Spinal cord (tissue), 9 donors: ENCODE measurements at regions not wholly inside any gene's neighbourhood (a gene's known extent, or its start where the extent isn't known, plus 50 kb on each side); places are given as distances from the start of the nearest gene placed in this dataset.

Experiments
- DNase-seq, 6 donors: peaks; one replicate each; pipeline versions ENCODE4 v3.0.0 to v3.0.0-alpha.2; 2013 to 2015; ENCODE audit warnings: low spot score in 6 of 6, low read depth in 4 of 6
- H3K27ac ChIP-seq: one replicate; pipeline ENCODE4 v1.5.1; 2013; ENCODE audit warnings: low read depth, low read length, control low read depth
- H3K27me3 ChIP-seq: one replicate; pipeline ENCODE4 v1.6.1; 2013; ENCODE audit warnings: low read length; ENCODE audit not compliant: control insufficient read depth, insufficient read depth
- H3K36me3 ChIP-seq: one replicate; pipeline ENCODE4 v1.6.1; 2013; ENCODE audit warnings: low read length; ENCODE audit not compliant: control insufficient read depth, insufficient read depth
- H3K4me1 ChIP-seq: one replicate; pipeline ENCODE4 v1.6.1; 2013; ENCODE audit warnings: low read length; ENCODE audit not compliant: control insufficient read depth, insufficient read depth
- H3K4me3 ChIP-seq: one replicate; pipeline ENCODE4 v1.5.1; 2013; ENCODE audit warnings: low read depth, low read length, control low read depth
- H3K9me3 ChIP-seq: one replicate; pipeline ENCODE4 v1.6.1; 2013; ENCODE audit warnings: low read length; ENCODE audit not compliant: control insufficient read depth, insufficient read depth
- WGBS: methylation state at CpG from one replicate; pipeline ENCODE4 v1.1.5; 2013; ENCODE audit warnings: missing lambda C conversion rate; ENCODE audit not compliant: insufficient coverage; 5-methylcytosine and 5-hydroxymethylcytosine counted together
- donor health status: healthy.

- Histone ChIP-seq H3K36me3 (no peaks in the 10 kb centered on the region), H3K9me3 (no peaks in the 10 kb centered on the region), H3K27ac (no peak overlapping the region), H3K4me3 (no peak overlapping the region), H3K27me3 (no peaks in the 10 kb centered on the region), H3K4me1 (no peaks in the 10 kb centered on the region)
- peak in 2 of 6 donors; percentile 7 to 27 for DNase-seq
- WGBS, result 75% methylated on average over 1 of the region's 5 CpGs
Observed at GRCh38 chr4:23717528-23718248, 172.2 kb downstream of the PPARGC1A start.

DNA sequence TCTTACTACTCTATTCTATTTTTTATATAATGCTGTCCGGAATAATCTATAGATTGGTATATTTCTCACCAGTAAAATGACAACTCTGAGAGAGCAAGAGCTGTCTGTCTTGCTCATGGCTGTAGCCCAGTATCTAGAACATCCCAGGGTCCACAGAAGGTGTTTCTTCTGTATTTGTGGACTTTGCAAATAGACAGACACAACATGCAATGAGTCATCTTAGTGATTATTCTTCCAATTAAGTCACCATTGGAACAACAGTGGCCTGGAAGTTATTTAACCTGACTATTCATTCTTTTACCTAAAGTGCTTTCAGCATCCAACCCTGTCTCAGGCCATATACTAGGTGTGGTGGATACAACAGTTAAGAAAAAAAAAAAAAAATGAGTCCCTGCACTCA, 179.5 kb downstream of the PPARGC1A start:
- H3K27ac ChIP-seq, result no peak overlapping the region
- no CpG with 5 or more reads among the region's 1 CpG for WGBS
- H3K4me3 ChIP-seq, result no peak overlapping the region
- DNase-seq, result no peak
- no peaks in the 10 kb centered on the region for H3K36me3 ChIP-seq
- H3K27me3 ChIP-seq, result no peaks in the 10 kb centered on the region
- H3K4me1 ChIP-seq, result no peaks in the 10 kb centered on the region
- no peaks in the 10 kb centered on the region for H3K9me3 ChIP-seq

GRCh38 chr4:23707652-23708026, 182.2 kb downstream of the PPARGC1A start:
- no peaks in the 10 kb centered on the region for H3K27me3 ChIP-seq
- no peaks in the 10 kb centered on the region for H3K9me3 ChIP-seq
- WGBS, result no CpG with 5 or more reads among the region's 2 CpGs
- H3K27ac ChIP-seq, result no peak overlapping the region
- no peaks in the 10 kb centered on the region for H3K4me1 ChIP-seq
- H3K4me3 ChIP-seq, result no peak overlapping the region
- no peak for DNase-seq
- no peaks in the 10 kb centered on the region for H3K36me3 ChIP-seq

- H3K27me3 ChIP-seq, result no peaks in the 10 kb centered on the region
- no CpG with 5 or more reads among the region's 4 CpGs for WGBS
- no peak overlapping the region for H3K27ac ChIP-seq
- H3K4me3 ChIP-seq, result no peak overlapping the region
- H3K4me1 ChIP-seq, result no peaks in the 10 kb centered on the region
- peak in 1 of 6 donors; percentile 14 for DNase-seq
- no peaks in the 10 kb centered on the region for H3K36me3 ChIP-seq
- H3K9me3 ChIP-seq, result no peaks in the 10 kb centered on the region
Observed at GRCh38 chr4:23706972-23707651, 182.7 kb downstream of the PPARGC1A start.

DNA sequence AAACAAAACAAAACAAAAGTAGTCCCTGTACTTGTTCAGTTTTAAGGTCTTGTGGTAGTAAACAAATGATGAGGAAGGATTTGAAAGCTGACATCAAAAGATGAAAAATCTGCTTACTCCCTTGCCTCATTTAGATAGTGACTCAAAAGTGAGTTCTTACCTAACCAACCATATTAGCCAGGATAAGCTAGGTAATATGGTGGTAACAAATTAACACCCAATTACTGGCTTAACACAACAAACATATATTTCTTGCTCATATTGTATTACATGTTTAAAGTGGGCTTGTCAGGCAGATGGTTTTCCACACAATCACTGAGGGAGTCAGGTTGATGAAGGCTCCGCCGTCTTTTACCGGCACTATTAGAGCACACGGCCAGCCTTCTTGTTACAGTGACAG, 189.7 kb downstream of the PPARGC1A start:
- no peaks in the 10 kb centered on the region for H3K27me3 ChIP-seq
- H3K36me3 ChIP-seq, result no peaks in the 10 kb centered on the region
- H3K9me3 ChIP-seq, result no peaks in the 10 kb centered on the region
- H3K4me3 ChIP-seq, result no peak overlapping the region
- H3K27ac ChIP-seq, result no peak overlapping the region
- WGBS, result 96% methylated on average over 4 of the region's 4 CpGs
- no peak for DNase-seq
- no peaks in the 10 kb centered on the region for H3K4me1 ChIP-seq

DNA sequence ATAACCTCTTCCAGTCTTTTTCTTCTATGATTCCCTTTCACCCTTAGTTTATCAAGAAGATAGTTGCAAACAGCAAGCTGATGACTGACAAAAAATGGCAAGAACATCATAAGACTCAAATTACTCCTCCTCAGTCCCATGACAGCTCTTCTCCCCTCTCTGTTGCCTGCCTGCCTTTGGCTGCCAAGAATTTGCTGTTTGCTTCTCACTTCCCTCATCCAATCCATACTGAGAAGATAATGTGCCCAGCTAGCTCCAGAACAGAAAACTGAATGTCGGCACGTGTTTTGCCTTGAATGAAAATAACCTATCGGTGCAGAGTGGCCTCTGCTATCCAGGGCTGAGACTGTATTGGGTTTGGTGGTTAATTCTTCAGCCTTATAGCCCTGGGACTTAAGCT, 192.1 kb downstream of the PPARGC1A start:
- no peak overlapping the region for H3K27ac ChIP-seq
- WGBS, result 68% methylated on average over 3 of the region's 3 CpGs
- DNase-seq, result peak in 2 of 6 donors; percentile 20 to 68
- H3K4me1 ChIP-seq, result no peaks in the 10 kb centered on the region
- no peaks in the 10 kb centered on the region for H3K36me3 ChIP-seq
- no peaks in the 10 kb centered on the region for H3K27me3 ChIP-seq
- H3K9me3 ChIP-seq, result no peaks in the 10 kb centered on the region
- H3K4me3 ChIP-seq, result no peak overlapping the region

DNA sequence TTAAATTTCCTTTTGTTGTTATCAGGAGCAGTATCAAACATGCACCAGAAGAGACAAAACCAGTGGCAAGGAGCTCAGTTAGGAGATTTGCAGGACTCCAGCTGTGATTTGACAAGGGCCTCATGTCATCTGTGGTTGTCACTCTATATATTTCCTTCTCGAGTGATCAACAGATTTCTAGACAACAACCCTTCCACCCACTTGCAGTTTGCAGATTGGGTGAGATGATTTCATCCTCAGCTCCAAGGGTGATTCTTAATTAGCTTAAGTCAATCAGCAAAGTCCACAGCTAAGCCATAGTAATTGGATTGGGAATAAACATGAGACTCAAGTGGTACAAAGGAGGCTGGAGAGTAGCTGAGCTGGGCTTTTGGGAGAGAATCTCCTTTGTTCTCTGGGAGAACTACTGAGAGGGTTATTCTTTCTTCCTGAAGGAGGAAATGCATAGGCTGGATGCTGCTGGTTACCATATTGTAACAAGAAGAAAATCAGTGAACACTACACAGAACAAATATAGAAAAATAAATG, 192.8 kb downstream of the PPARGC1A start:
- Histone ChIP-seq H3K9me3 (no peaks in the 10 kb centered on the region), H3K4me1 (no peaks in the 10 kb centered on the region), H3K36me3 (no peaks in the 10 kb centered on the region), H3K27me3 (no peaks in the 10 kb centered on the region), H3K4me3 (no peak overlapping the region), H3K27ac (no peak overlapping the region)
- DNase-seq, result no peak
- no CpG with 5 or more reads among the region's 1 CpG for WGBS

DNA sequence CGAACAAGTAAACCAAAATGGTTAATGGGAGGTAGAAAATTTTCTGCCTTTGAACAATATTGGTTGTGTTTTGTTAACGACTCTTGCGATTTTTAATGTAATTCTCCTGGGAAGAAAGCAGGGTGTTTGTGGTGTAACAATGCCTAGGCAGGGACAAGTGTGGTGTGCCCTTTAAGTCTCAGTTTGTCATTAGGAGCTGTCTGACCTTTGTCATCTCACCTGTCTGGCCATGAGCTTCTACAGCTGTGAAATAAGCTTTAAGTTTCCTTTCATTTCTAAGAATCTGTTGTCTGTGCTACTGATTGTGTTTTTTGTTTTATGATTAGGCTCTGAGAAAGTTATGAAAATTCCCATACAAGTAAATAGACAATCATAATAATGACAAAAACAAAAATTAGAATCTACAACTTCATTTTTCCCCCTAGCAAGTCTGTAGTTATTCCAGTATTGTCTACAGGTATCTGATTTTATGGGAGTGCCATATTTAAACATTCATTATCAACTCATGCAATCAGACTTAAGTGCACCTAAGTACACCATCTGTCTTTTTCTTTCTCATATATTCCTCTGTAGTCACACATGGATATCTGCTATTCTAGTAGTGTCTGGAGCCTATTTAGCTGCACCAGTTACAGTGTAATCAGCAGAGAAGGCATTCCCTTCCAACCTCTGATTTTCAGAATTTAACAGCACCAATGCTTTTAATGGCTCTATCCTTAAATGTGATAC, 203.5 kb downstream of the PPARGC1A start:
- Histone ChIP-seq H3K9me3 (no peaks in the 10 kb centered on the region), H3K27me3 (no peaks in the 10 kb centered on the region), H3K4me3 (no peak overlapping the region), H3K36me3 (no peaks in the 10 kb centered on the region), H3K27ac (no peak overlapping the region), H3K4me1 (no peaks in the 10 kb centered on the region)
- WGBS, result 94% methylated on average over 3 of the region's 3 CpGs
- DNase-seq, result peak in 1 of 6 donors; percentile 68

DNA sequence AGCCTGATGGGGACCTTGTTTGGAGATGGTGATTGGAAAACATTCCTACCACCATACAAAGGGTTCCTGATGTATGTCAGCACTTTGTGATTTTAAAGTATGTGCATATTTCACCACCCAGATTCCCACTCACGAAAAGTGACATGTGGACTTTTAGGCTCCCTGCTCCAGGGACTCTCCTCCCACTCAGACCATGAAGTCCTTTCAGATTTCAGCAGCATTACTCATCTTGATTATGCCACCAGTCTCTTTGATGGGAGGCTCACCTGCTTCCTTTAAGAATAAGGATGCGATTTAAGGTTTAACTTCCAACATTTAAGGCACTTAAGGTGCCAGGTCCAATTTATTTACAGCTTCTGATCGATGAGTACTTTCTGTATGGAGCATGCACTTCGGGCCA, 204.4 kb downstream of the PPARGC1A start:
- no peaks in the 10 kb centered on the region for H3K9me3 ChIP-seq

More for the DNA sequence above, 204.4 kb downstream of the PPARGC1A start:
- Histone ChIP-seq H3K27me3 (no peaks in the 10 kb centered on the region), H3K4me3 (no peak overlapping the region), H3K36me3 (no peaks in the 10 kb centered on the region), H3K4me1 (no peaks in the 10 kb centered on the region), H3K27ac (no peak overlapping the region)
- 100% methylated on average over 4 of the region's 4 CpGs for whole genome bisulfite sequencing
- no peak for DNase-seq
